Liver (tissue), 8 donors: ENCODE measurements at regions not wholly inside any gene's neighbourhood (a gene's known extent, or its start where the extent isn't known, plus 50 kb on each side); places are given as distances from the start of the nearest gene placed in this dataset.

Experiments
- DNase-seq: peaks from one replicate; pipeline ENCODE4 v3.0.0-alpha.2; 2017; ENCODE audit warnings: low spot score
- H3K27ac ChIP-seq, 2 donors: one replicate each; pipeline ENCODE4 v1.7.0; 2013; ENCODE audit warnings: inconsistent platforms in 2 of 2, low read length in 2 of 2, control low read depth in 1 of 2, low read depth in 1 of 2, mild to moderate bottlenecking in 1 of 2
- H3K27me3 ChIP-seq, 4 donors: one replicate each; pipeline versions ENCODE4 v1.6.1 to v1.7.0; 2013; ENCODE audit warnings: low read length in 3 of 4, inconsistent platforms in 1 of 4, mild to moderate bottlenecking in 1 of 4, moderate library complexity in 1 of 4; ENCODE audit not compliant: control insufficient read depth in 4 of 4, insufficient read depth in 4 of 4
- H3K36me3 ChIP-seq, 4 donors: one replicate each; pipeline versions ENCODE4 v1.6.1 to v1.7.0; 2013; ENCODE audit warnings: low read length in 3 of 4, mild to moderate bottlenecking in 3 of 4, low read depth in 1 of 4, moderate library complexity in 1 of 4; ENCODE audit not compliant: control insufficient read depth in 4 of 4, insufficient read depth in 3 of 4
- H3K4me1 ChIP-seq, 4 donors: one replicate each; pipeline versions ENCODE4 v1.6.1 to v1.7.0; 2013; ENCODE audit warnings: low read length in 3 of 4, mild to moderate bottlenecking in 3 of 4, moderate library complexity in 1 of 4; ENCODE audit not compliant: control insufficient read depth in 4 of 4, insufficient read depth in 4 of 4
- H3K4me3 ChIP-seq, 3 donors: one replicate each; pipeline versions ENCODE4 v1.6.1 to v1.7.0; 2013; ENCODE audit warnings: low read length in 3 of 3, control low read depth in 1 of 3, low read depth in 1 of 3, mild to moderate bottlenecking in 1 of 3
- H3K9ac ChIP-seq, 2 donors: one replicate each; pipeline ENCODE4 v1.7.0; 2013; ENCODE audit warnings: low read length in 2 of 2, mild to moderate bottlenecking in 2 of 2, moderate library complexity in 2 of 2, control low read depth in 1 of 2, low read depth in 1 of 2
- H3K9me3 ChIP-seq, 4 donors: one replicate each; pipeline versions ENCODE4 v1.6.1 to v1.7.0; 2013; ENCODE audit warnings: low read length in 3 of 4; ENCODE audit not compliant: control insufficient read depth in 4 of 4
- ATF3 ChIP-seq: IDR thresholded peaks from 2 replicates; pipeline ENCODE4 v1.6.1; 2016; ENCODE audit warnings: antibody characterized with exemption
- CTCF ChIP-seq: fragments of 150-350 bp; IDR thresholded peaks from 2 replicates; pipeline ENCODE4 v1.5.1; 2017; ENCODE audit warnings: improper control_type of control experiment, low read depth, low read length; ENCODE audit not compliant: missing input control
- EGR1 ChIP-seq, 2 donors: IDR thresholded peaks; 2 replicates each; pipeline ENCODE4 v1.6.1; 2016 to 2018; ENCODE audit warnings: antibody characterized with exemption in 2 of 2, low read depth in 2 of 2
- FOXA1 ChIP-seq: IDR thresholded peaks from 2 replicates; pipeline ENCODE4 v1.6.1; 2016; ENCODE audit warnings: antibody characterized with exemption
- FOXA2 ChIP-seq: IDR thresholded peaks from 2 replicates; pipeline ENCODE4 v1.6.1; 2016; ENCODE audit warnings: antibody characterized with exemption
- HNF4A ChIP-seq, 2 donors: conservative IDR thresholded peaks; 2 replicates each; pipeline ENCODE4 v1.6.1; 2016; ENCODE audit warnings: antibody characterized with exemption in 2 of 2, mild to moderate bottlenecking in 2 of 2
- HNF4G ChIP-seq: IDR thresholded peaks from 2 replicates; pipeline ENCODE4 v1.6.1; 2016; ENCODE audit warnings: antibody characterized with exemption
- JUND ChIP-seq, 2 donors: IDR thresholded peaks; 2 replicates each; pipeline ENCODE4 v1.6.1; 2016; ENCODE audit warnings: antibody characterized with exemption in 2 of 2
- MAX ChIP-seq: IDR thresholded peaks from 2 replicates; pipeline ENCODE4 v1.6.1; 2016; ENCODE audit warnings: antibody characterized with exemption
- NR2F2 ChIP-seq: IDR thresholded peaks from 2 replicates; pipeline ENCODE4 v1.6.1; 2016; ENCODE audit warnings: antibody characterized with exemption
- RAD21 ChIP-seq, 2 donors: IDR thresholded peaks; 2 replicates each; pipeline ENCODE4 v1.6.1; 2016; ENCODE audit warnings: antibody characterized with exemption in 2 of 2, mild to moderate bottlenecking in 2 of 2
- REST ChIP-seq: IDR thresholded peaks from 2 replicates; pipeline ENCODE4 v1.6.1; 2016; ENCODE audit warnings: antibody characterized with exemption, mild to moderate bottlenecking
- RXRA ChIP-seq, 2 donors: IDR thresholded peaks; 2 replicates each; pipeline ENCODE4 v1.6.1; 2017 to 2018; ENCODE audit warnings: antibody characterized with exemption in 2 of 2, mild to moderate bottlenecking in 1 of 2
- SP1 ChIP-seq: IDR thresholded peaks from 2 replicates; pipeline ENCODE4 v1.6.1; 2018; ENCODE audit warnings: antibody characterized with exemption, mild to moderate bottlenecking
- YY1 ChIP-seq: IDR thresholded peaks from 2 replicates; pipeline ENCODE4 v1.6.1; 2016; ENCODE audit warnings: antibody characterized with exemption, mild to moderate bottlenecking
- WGBS: extraction: QIAGEN DNeasy Blood & Tissue Kit; methylation state at CpG from one replicate; pipeline ENCODE4 v1.1.7; 2013; 5-methylcytosine and 5-hydroxymethylcytosine counted together
- donor health status: healthy.
- donor health status: healthy.
- donor health status: healthy.
- donor health status: healthy.
- donor health status: healthy.

GRCh38 chr9:103522409-103522808, 527.3 kb downstream of the CYLC2 start:
- no peaks in the 10 kb centered on the region for H3K36me3 ChIP-seq
- H3K27me3 ChIP-seq, result no peaks in the 10 kb centered on the region
- H3K9me3 ChIP-seq, result no peaks in the 10 kb centered on the region
- DNase-seq, result no peak
- TF ChIP-seq RAD21 (IDR thresholded peaks at IDR 0.05) (no peak), EGR1 (IDR thresholded peaks at IDR 0.05; ENCODE audit: low read depth in 2 of 2) (no peak), REST (no peak), RXRA (IDR thresholded peaks at IDR 0.05) (no peak), JUND (IDR thresholded peaks at IDR 0.05) (no peak), YY1 (no peak), MAX (no peak), HNF4A (conservative IDR thresholded peaks at IDR 0.05) (no peak), ATF3 (no peak), FOXA1 (no peak), SP1 (no peak), CTCF (no peak), HNF4G (no peak), NR2F2 (no peak), FOXA2 (no peak)
- 86% methylated on average over 3 of the region's 3 CpGs for WGBS
- H3K27ac ChIP-seq, result no peak overlapping the region
- no peak overlapping the region for H3K9ac ChIP-seq
- no peak overlapping the region for H3K4me3 ChIP-seq
- no peaks in the 10 kb centered on the region for H3K4me1 ChIP-seq

- TF ChIP-seq REST (no peak), SP1 (no peak)
- 42% methylated on average over 1 of the region's 1 CpG for WGBS
- H3K9me3 ChIP-seq, result no peaks in the 10 kb centered on the region
- H3K36me3 ChIP-seq, result no peaks in the 10 kb centered on the region
- H3K27me3 ChIP-seq, result no peaks in the 10 kb centered on the region
- no peak for DNase-seq
- H3K27ac ChIP-seq, result no peak overlapping the region
- no peak overlapping the region for H3K9ac ChIP-seq
- H3K4me1 ChIP-seq, result no peaks in the 10 kb centered on the region
- H3K4me3 ChIP-seq, result no peak overlapping the region
These were observed 535.8 kb downstream of the CYLC2 start for GRCh38 chr9:103530934-103531333.
